Nephron (organoid): ENCODE measurements at regions not wholly inside any gene's neighbourhood (a gene's known extent, or its start where the extent isn't known, plus 50 kb on each side); places are given as distances from the start of the nearest gene placed in this dataset.

Source experiments
- H3K27ac Mint-ChIP-seq, 3 experiments: 2 replicates each; pipeline ENCODE4 v1.8.0; 2020; ENCODE audit warnings: mixed read lengths in 3 of 3, mild to moderate bottlenecking in 2 of 3, moderate library complexity in 1 of 3
- H3K27me3 Mint-ChIP-seq: 2 replicates; pipeline ENCODE4 v1.8.0; 2021; ENCODE audit warnings: low read depth, mild to moderate bottlenecking, moderate library complexity, mixed read lengths
- H3K36me3 Mint-ChIP-seq: 2 replicates; pipeline ENCODE4 v1.8.0; 2020; ENCODE audit warnings: low read depth, mixed read lengths
- H3K4me1 Mint-ChIP-seq: 2 replicates; pipeline ENCODE4 v1.8.0; 2020; ENCODE audit warnings: mixed read lengths
- H3K4me3 Mint-ChIP-seq, 3 experiments: 2 replicates each; pipeline ENCODE4 v1.8.0; 2020; ENCODE audit warnings: mild to moderate bottlenecking in 3 of 3, mixed read lengths in 3 of 3, moderate library complexity in 2 of 3
- H3K9me3 Mint-ChIP-seq: 2 replicates; pipeline ENCODE4 v1.8.0; 2020; ENCODE audit warnings: mixed read lengths
- TF ChIP-seq, protein P1 (sequence below), 3 experiments: fragments of 200-600 bp; sonication (generic); IDR thresholded peaks; one replicate each; pipeline ENCODE4 v1.5.0; 2021; ENCODE audit warnings: antibody characterized with exemption in 3 of 3; ENCODE audit not compliant: unreplicated experiment in 3 of 3

DNA sequence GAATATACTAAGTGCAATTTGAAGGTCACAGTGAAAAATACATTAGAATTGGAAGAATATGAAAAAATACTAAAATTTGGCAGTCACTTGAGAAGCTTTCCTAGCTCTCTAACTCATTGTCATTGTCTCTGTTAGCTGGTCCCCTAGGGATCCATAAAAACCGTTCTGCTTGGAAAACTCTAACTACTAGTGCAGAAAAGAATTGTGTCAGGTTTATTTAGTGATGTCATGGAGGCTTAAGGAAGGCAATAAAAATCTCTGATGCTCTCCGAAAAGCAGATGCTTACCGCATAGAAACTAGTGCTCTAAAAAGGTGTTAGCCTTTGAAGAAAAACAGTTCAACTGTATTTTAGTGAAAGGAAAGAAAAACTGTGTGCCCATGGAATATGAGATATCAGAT lies 150.1 kb upstream of the DLGAP1 start:
- peak overlapping the region in 1 of 3 experiments; percentile 31 for H3K27ac Mint-ChIP-seq
- no peaks in the 10 kb centered on the region for H3K9me3 Mint-ChIP-seq
- H3K27me3 Mint-ChIP-seq = peaks cover 7% of the 10 kb centered on the region
- TF ChIP-seq, protein P1, sequence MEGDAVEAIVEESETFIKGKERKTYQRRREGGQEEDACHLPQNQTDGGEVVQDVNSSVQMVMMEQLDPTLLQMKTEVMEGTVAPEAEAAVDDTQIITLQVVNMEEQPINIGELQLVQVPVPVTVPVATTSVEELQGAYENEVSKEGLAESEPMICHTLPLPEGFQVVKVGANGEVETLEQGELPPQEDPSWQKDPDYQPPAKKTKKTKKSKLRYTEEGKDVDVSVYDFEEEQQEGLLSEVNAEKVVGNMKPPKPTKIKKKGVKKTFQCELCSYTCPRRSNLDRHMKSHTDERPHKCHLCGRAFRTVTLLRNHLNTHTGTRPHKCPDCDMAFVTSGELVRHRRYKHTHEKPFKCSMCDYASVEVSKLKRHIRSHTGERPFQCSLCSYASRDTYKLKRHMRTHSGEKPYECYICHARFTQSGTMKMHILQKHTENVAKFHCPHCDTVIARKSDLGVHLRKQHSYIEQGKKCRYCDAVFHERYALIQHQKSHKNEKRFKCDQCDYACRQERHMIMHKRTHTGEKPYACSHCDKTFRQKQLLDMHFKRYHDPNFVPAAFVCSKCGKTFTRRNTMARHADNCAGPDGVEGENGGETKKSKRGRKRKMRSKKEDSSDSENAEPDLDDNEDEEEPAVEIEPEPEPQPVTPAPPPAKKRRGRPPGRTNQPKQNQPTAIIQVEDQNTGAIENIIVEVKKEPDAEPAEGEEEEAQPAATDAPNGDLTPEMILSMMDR (IDR thresholded peaks at IDR 0.05; ENCODE audit: unreplicated experiment in 3 of 3) = no peak
- peaks cover 13% of the 10 kb centered on the region for H3K4me1 Mint-ChIP-seq
- no peak overlapping the region for H3K4me3 Mint-ChIP-seq
- no peaks in the 10 kb centered on the region for H3K36me3 Mint-ChIP-seq

- TF ChIP-seq, protein P1 (IDR thresholded peaks at IDR 0.05; ENCODE audit: unreplicated experiment in 3 of 3) = no peak
- H3K9me3 Mint-ChIP-seq = no peaks in the 10 kb centered on the region
- no peak overlapping the region for H3K27ac Mint-ChIP-seq
- H3K4me3 Mint-ChIP-seq = no peak overlapping the region
- peaks cover 13% of the 10 kb centered on the region for H3K4me1 Mint-ChIP-seq
- H3K27me3 Mint-ChIP-seq = peaks cover 11% of the 10 kb centered on the region
- H3K36me3 Mint-ChIP-seq = no peaks in the 10 kb centered on the region
Measured at GRCh38 chr18:4603955-4604354, 148.8 kb upstream of the DLGAP1 start.

GRCh38 chr18:4599312-4599711 lies 144.2 kb upstream of the DLGAP1 start:
- peaks cover 2% of the 10 kb centered on the region for H3K4me1 Mint-ChIP-seq
- peaks cover 5% of the 10 kb centered on the region for H3K27me3 Mint-ChIP-seq
- no peaks in the 10 kb centered on the region for H3K36me3 Mint-ChIP-seq
- TF ChIP-seq, protein P1 (IDR thresholded peaks at IDR 0.05; ENCODE audit: unreplicated experiment in 3 of 3) = no peak
- no peaks in the 10 kb centered on the region for H3K9me3 Mint-ChIP-seq
- H3K27ac Mint-ChIP-seq = no peak overlapping the region
- H3K4me3 Mint-ChIP-seq = no peak overlapping the region

GRCh38 chr18:4597301-4597700 lies 142.2 kb upstream of the DLGAP1 start:
- Mint-ChIP-seq H3K36me3 (no peaks in the 10 kb centered on the region), H3K27me3 (peaks cover 9% of the 10 kb centered on the region), H3K4me1 (no peaks in the 10 kb centered on the region), H3K4me3 (no peak overlapping the region), H3K9me3 (no peaks in the 10 kb centered on the region), H3K27ac (no peak overlapping the region)
- TF ChIP-seq, protein P1 (IDR thresholded peaks at IDR 0.05; ENCODE audit: unreplicated experiment in 3 of 3) = no peak

- no peaks in the 10 kb centered on the region for H3K4me1 Mint-ChIP-seq
- no peak overlapping the region for H3K4me3 Mint-ChIP-seq
- peaks cover 4% of the 10 kb centered on the region for H3K27me3 Mint-ChIP-seq
- H3K9me3 Mint-ChIP-seq = no peaks in the 10 kb centered on the region
- no peak overlapping the region for H3K27ac Mint-ChIP-seq
- no peaks in the 10 kb centered on the region for H3K36me3 Mint-ChIP-seq
- TF ChIP-seq, protein P1 (IDR thresholded peaks at IDR 0.05; ENCODE audit: unreplicated experiment in 3 of 3) = no peak
Measured at GRCh38 chr18:4593895-4594294, 138.8 kb upstream of the DLGAP1 start.

- TF ChIP-seq, protein P1 (IDR thresholded peaks at IDR 0.05; ENCODE audit: unreplicated experiment in 3 of 3) = no peak
- Mint-ChIP-seq H3K36me3 (no peaks in the 10 kb centered on the region), H3K27me3 (peaks cover 4% of the 10 kb centered on the region), H3K9me3 (no peaks in the 10 kb centered on the region), H3K4me1 (no peaks in the 10 kb centered on the region), H3K27ac (no peak overlapping the region), H3K4me3 (no peak overlapping the region)
Measured at GRCh38 chr18:4593459-4593858, 138.4 kb upstream of the DLGAP1 start.
